Uterus (tissue), 3 donors: ENCODE measurements at regions not wholly inside any gene's neighbourhood (a gene's known extent, or its start where the extent isn't known, plus 50 kb on each side); places are given as distances from the start of the nearest gene placed in this dataset.

Source experiments
- DNase-seq, 2 donors: peaks; one replicate each; pipeline ENCODE4 v3.0.0-alpha.2; 2019 to 2020
- H3K27ac ChIP-seq, 2 donors: fragments of 200-600 bp; sonication (generic); 1 replicate in 1 of 2; 2 replicates in 1 of 2; pipeline ENCODE4 v1.5.1; 2016 to 2018
- H3K27me3 ChIP-seq, 2 donors: fragments of 200-600 bp; sonication (generic); one replicate each; pipeline ENCODE4 v1.5.1; 2018 to 2019; ENCODE audit warnings: control low read depth in 1 of 2
- H3K36me3 ChIP-seq, 2 donors: fragments of 200-600 bp; sonication (generic); one replicate each; pipeline ENCODE4 v1.5.1; 2019; ENCODE audit warnings: control low read depth in 1 of 2
- H3K4me1 ChIP-seq, 2 donors: fragments of 200-600 bp; sonication (generic); one replicate each; pipeline ENCODE4 v1.5.1; 2018 to 2019; ENCODE audit warnings: control low read depth in 1 of 2
- H3K4me3 ChIP-seq, 2 donors: fragments of 200-600 bp; sonication (generic); 1 replicate in 1 of 2; 2 replicates in 1 of 2; pipeline ENCODE4 v1.5.1; 2018 to 2019; ENCODE audit warnings: mild to moderate bottlenecking in 1 of 2
- H3K9me3 ChIP-seq, 2 donors: fragments of 200-600 bp; sonication (generic); one replicate each; pipeline ENCODE4 v1.5.1; 2019; ENCODE audit warnings: control low read depth in 1 of 2
- POLR2A ChIP-seq, 2 donors: fragments of 450-650 bp; IDR thresholded peaks; one replicate each; pipeline ENCODE4 v1.6.1; 2016; ENCODE audit warnings: antibody characterized with exemption in 2 of 2, mild to moderate bottlenecking in 1 of 2, moderate library complexity in 1 of 2
- intact Hi-C: fragments of 100-400 bp; cut with DNase I; formaldehyde crosslinking; loops from one replicate; pipeline ENCODE4 v1.15.1; 2023; ENCODE audit warnings: low total_unique reads
- TF ChIP-seq, protein P1 (sequence below), 4 experiments: fragments of 200-600 bp in 2 of 4; fragments of 450-650 bp in 2 of 4; sonication (generic) in 2 of 4; IDR thresholded peaks; one replicate each; pipeline ENCODE4 v1.5.1; 2016 to 2019; ENCODE audit warnings: antibody characterized with exemption in 4 of 4, mild to moderate bottlenecking in 2 of 4, moderate library complexity in 1 of 4
- donor health status: DM: yes; HTN: yes; CAD: no.

DNA sequence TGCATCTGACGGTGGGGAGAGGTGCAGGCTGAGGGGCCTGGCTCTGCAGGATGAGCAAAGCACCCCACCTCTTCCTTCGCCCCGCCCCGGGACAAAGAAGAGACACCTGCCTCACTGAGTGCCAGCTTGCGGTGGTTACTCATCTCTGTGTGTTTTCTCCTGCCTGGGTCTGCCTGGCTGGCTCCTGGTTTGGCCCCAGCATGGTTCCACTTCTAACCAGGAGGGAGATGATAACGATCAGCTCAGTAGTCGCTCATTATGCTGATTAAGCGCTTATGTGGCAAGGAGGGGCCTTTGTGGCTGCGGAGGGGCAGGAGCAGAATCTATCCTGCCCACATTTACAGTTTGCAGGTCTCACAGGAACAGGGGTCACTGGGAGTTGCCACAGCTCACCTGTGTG is 68.7 kb upstream of the EDAR start:
- no peak for DNase-seq
- no peak for TF ChIP-seq POLR2A (IDR thresholded peaks at IDR 0.05)
- TF ChIP-seq, protein P1, sequence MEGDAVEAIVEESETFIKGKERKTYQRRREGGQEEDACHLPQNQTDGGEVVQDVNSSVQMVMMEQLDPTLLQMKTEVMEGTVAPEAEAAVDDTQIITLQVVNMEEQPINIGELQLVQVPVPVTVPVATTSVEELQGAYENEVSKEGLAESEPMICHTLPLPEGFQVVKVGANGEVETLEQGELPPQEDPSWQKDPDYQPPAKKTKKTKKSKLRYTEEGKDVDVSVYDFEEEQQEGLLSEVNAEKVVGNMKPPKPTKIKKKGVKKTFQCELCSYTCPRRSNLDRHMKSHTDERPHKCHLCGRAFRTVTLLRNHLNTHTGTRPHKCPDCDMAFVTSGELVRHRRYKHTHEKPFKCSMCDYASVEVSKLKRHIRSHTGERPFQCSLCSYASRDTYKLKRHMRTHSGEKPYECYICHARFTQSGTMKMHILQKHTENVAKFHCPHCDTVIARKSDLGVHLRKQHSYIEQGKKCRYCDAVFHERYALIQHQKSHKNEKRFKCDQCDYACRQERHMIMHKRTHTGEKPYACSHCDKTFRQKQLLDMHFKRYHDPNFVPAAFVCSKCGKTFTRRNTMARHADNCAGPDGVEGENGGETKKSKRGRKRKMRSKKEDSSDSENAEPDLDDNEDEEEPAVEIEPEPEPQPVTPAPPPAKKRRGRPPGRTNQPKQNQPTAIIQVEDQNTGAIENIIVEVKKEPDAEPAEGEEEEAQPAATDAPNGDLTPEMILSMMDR (IDR thresholded peaks at IDR 0.05): no peak
- intact Hi-C loops: no loop called here

DNA sequence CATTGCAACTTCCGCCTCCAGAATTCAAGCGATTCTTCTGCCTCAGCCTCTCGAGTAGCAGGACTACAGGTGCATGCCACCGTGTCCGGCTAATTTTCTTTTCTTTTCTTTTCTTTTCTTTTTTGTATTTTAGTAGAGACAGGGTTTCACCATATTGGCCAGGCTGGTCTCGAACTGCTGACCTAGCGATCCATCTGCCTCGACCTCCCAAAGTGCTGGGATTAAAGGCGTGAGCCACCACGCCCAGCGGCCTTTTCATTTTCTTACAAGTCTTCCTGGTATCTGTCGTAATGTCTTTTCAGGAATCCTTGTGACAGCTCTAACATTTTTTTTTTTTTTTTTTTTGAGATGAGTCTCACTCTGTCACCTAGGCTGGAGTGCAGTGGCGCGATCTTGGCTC is 66.4 kb upstream of the EDAR start:
- intact Hi-C loops: no loop called here
- no peaks in the 10 kb centered on the region for H3K27me3 ChIP-seq

More for the DNA sequence above, 68.7 kb upstream of the EDAR start:
- H3K36me3 ChIP-seq: no peaks in the 10 kb centered on the region
- no peaks in the 10 kb centered on the region for H3K9me3 ChIP-seq
- no peak overlapping the region for H3K4me3 ChIP-seq
- no peak overlapping the region for H3K27ac ChIP-seq
- no peaks in the 10 kb centered on the region for H3K4me1 ChIP-seq
- no peaks in the 10 kb centered on the region for H3K27me3 ChIP-seq

DNA sequence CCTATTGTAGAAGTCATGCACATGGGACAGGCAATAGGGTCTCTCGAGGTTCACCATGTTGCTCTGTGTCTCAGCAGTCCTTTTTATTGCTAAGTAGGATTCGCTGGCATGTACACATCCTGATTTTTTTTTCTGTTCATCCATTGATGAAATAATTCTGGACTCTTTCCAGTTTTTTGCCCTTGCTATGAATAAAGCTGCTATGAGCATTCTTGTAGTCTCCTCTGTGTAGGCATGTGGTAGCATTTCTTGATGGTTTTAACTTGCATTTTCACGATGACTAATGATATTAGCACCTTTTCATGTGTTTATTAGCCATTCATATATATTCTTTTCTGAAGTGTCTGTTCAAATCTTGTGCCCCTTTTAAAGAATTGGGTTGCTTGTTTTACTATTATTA is 65.8 kb upstream of the EDAR start:
- no peak overlapping the region for H3K4me3 ChIP-seq
- intact Hi-C loops: no loop called here
- no peak for DNase-seq
- no peaks in the 10 kb centered on the region for H3K9me3 ChIP-seq
- no peak for TF ChIP-seq POLR2A (IDR thresholded peaks at IDR 0.05)
- TF ChIP-seq, protein P1 (IDR thresholded peaks at IDR 0.05): no peak
- H3K36me3 ChIP-seq: no peaks in the 10 kb centered on the region
- no peaks in the 10 kb centered on the region for H3K4me1 ChIP-seq
- no peak overlapping the region for H3K27ac ChIP-seq
- H3K27me3 ChIP-seq: no peaks in the 10 kb centered on the region

More for the DNA sequence above, 66.4 kb upstream of the EDAR start:
- Histone ChIP-seq H3K9me3 (no peaks in the 10 kb centered on the region), H3K4me3 (no peak overlapping the region), H3K4me1 (no peaks in the 10 kb centered on the region), H3K27ac (no peak overlapping the region), H3K36me3 (no peaks in the 10 kb centered on the region)
- TF ChIP-seq, protein P1 (IDR thresholded peaks at IDR 0.05): no peak
- no peak for TF ChIP-seq POLR2A (IDR thresholded peaks at IDR 0.05)
- DNase-seq: no peak

DNA sequence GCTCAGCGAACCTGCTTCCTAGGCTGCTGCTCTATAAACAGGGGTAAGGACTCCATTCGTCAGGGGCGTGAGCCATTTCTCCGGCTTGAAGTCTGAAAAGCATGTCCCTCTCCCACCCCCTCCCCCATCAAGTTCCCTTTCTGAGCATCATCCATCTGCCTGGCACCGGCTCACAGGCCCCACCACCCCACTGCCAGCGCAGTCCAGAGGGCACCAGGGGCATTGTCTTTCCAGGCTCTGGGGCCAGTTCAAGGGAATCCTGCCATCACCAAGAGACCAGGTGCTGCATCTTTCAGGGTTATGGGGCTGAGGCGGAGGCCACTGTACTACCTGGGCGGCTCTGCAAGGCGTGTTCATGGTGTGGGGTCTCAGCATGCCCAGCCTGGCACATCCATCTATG is 64.7 kb upstream of the EDAR start:
- TF ChIP-seq POLR2A (IDR thresholded peaks at IDR 0.05): no peak
- TF ChIP-seq, protein P1 (IDR thresholded peaks at IDR 0.05): no peak
- no peaks in the 10 kb centered on the region for H3K27me3 ChIP-seq
- no peaks in the 10 kb centered on the region for H3K9me3 ChIP-seq
- intact Hi-C loops: no loop called here
- H3K36me3 ChIP-seq: no peaks in the 10 kb centered on the region
- H3K4me3 ChIP-seq: no peak overlapping the region
- no peak overlapping the region for H3K27ac ChIP-seq
- no peaks in the 10 kb centered on the region for H3K4me1 ChIP-seq
- no peak for DNase-seq

DNA sequence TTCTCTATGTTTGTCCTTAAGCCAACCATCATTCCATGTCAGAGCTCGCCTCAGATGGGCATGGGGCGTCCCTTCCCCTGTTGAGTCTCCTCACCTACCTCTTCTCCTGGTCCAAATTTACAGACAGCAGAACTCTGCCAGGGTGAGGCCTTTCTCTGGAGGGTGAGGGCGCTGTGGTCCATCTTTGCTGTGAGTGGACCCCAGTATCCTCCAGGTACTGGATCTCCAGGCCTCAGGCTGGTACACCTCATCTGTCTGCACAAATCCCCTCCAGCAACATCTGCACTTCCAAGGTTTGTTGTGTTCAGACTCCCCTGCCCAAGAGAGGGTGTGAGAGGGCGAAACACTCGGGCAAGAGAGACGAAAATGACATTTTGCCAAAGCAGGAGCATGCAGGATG is 63.9 kb upstream of the EDAR start:
- intact Hi-C loops: no loop called here
- DNase-seq: no peak
- H3K4me3 ChIP-seq: no peak overlapping the region

More for the DNA sequence above, 63.9 kb upstream of the EDAR start:
- no peak for TF ChIP-seq POLR2A (IDR thresholded peaks at IDR 0.05)
- TF ChIP-seq, protein P1 (IDR thresholded peaks at IDR 0.05): no peak
- H3K27ac ChIP-seq: no peak overlapping the region
- no peaks in the 10 kb centered on the region for H3K36me3 ChIP-seq
- H3K27me3 ChIP-seq: no peaks in the 10 kb centered on the region
- H3K9me3 ChIP-seq: no peaks in the 10 kb centered on the region
- no peaks in the 10 kb centered on the region for H3K4me1 ChIP-seq
